HCT116 (cell line): ENCODE measurements at regions not wholly inside any gene's neighbourhood (a gene's known extent, or its start where the extent isn't known, plus 50 kb on each side); places are given as distances from the start of the nearest gene placed in this dataset.

ENCODE experiments used
- ATAC-seq: fragments of 200-7000 bp; cut with Tn5 transposase; 2 replicates; pipeline ENCODE4 v1.9.1; 2020; ENCODE audit warnings: mild to moderate bottlenecking, moderate library complexity
- BruUV-seq: library from RNA; stranded (reverse); fragments of 400-500 nt; replicated peaks from 2 replicates; lab custom pipeline; 2021; lab: Mats Ljungman, UMichigan
- CTCF ChIA-PET: fragments of 300-600 bp; sonication (Branson Sonifier 250); formaldehyde crosslinking; loops from one replicate; lab custom pipeline; 2021; ENCODE audit warnings: antibody characterized with exemption; lab: Charles Lee
- POLR2A ChIA-PET: fragments of 300-600, 350-600 bp; sonication (Branson Sonifier 250); formaldehyde crosslinking; loops from one replicate; lab custom pipeline; 2021; ENCODE audit warnings: antibody characterized with exemption; lab: Charles Lee
- RAD21 ChIA-PET, 2 experiments: fragments of 300-600 bp; sonication (Branson Sonifier 250); formaldehyde crosslinking; loops; one replicate each; lab custom pipeline; 2023; ENCODE audit warnings: low total read pairs in 2 of 2; ENCODE audit not compliant: uncharacterized antibody in 2 of 2, unreplicated experiment in 2 of 2, low non-redundant PET in 1 of 2; lab: Charles Lee
- DNase-seq: peaks from one replicate; pipeline ENCODE4 v3.0.0-alpha.2; 2010; ENCODE audit warnings: low read depth, low spot score
- H2AFZ ChIP-seq: fragments of 200-600 bp; shearing (Covaris generic), sonication (generic); 2 replicates; pipeline ENCODE4 v1.6.1; 2017; ENCODE audit warnings: low read depth, mixed run types, mixed read lengths, antibody characterized with exemption, low read length; ENCODE audit not compliant: poor library complexity, severe bottlenecking
- H3K27ac ChIP-seq: 2 replicates; pipeline ENCODE4 v1.5.1; 2012; ENCODE audit warnings: low read depth, low read length
- H3K27me3 ChIP-seq: fragments of 200-600 bp; sonication (generic); 2 replicates; pipeline ENCODE4 v1.6.1; 2016; ENCODE audit warnings: mixed run types, low read length, mixed read lengths; ENCODE audit not compliant: insufficient read depth
- H3K36me3 ChIP-seq, 2 experiments: fragments of 200-500 bp in 1 of 2; fragments of 200-600 bp in 1 of 2; sonication (Bioruptor generic) in 1 of 2; sonication (generic) in 1 of 2; 2 replicates each; pipeline versions ENCODE4 v1.5.1 to v1.6.1; 2014 to 2016; ENCODE audit warnings: low read length in 2 of 2, inconsistent platforms in 1 of 2, mixed read lengths in 1 of 2, mixed run types in 1 of 2; ENCODE audit not compliant: insufficient read depth in 2 of 2, control insufficient read depth in 1 of 2
- H3K4me1 ChIP-seq, 2 experiments: fragments of 200-600 bp in 1 of 2; sonication (generic) in 1 of 2; 2 replicates each; pipeline versions ENCODE4 v1.5.1 to v1.6.1; 2012 to 2017; ENCODE audit warnings: low read length in 2 of 2, inconsistent platforms in 1 of 2, mild to moderate bottlenecking in 1 of 2, mixed read lengths in 1 of 2, mixed run types in 1 of 2, moderate library complexity in 1 of 2; ENCODE audit not compliant: insufficient read depth in 2 of 2, control insufficient read depth in 1 of 2
- H3K4me2 ChIP-seq: fragments of 200-600 bp; sonication (generic); 2 replicates; pipeline ENCODE4 v1.6.1; 2017; ENCODE audit warnings: mixed run types, low read length, mixed read lengths
- H3K4me3 ChIP-seq, 2 experiments: fragments of 200-600 bp in 1 of 2; sonication (generic) in 1 of 2; replicated peaks in 1 of 2; 2 replicates each; pipeline ENCODE4 v1.5.1; 2011 to 2016; ENCODE audit warnings: low read length in 2 of 2, control low read depth in 1 of 2, low read depth in 1 of 2, mild to moderate bottlenecking in 1 of 2, mixed read lengths in 1 of 2, mixed run types in 1 of 2
- H3K79me2 ChIP-seq: fragments of 200-600 bp; sonication (generic); 2 replicates; pipeline ENCODE4 v1.6.1; 2017; ENCODE audit warnings: mild to moderate bottlenecking, mixed run types, low read length, moderate library complexity, mixed read lengths; ENCODE audit not compliant: insufficient read depth
- H3K9ac ChIP-seq: fragments of 200-600 bp; sonication (generic); 2 replicates; pipeline ENCODE4 v1.6.1; 2016; ENCODE audit warnings: low read length, mixed read lengths
- H3K9me2 ChIP-seq: fragments of 200-600 bp; sonication (generic), shearing (Covaris generic); 2 replicates; pipeline ENCODE4 v1.6.1; 2017; ENCODE audit warnings: mixed run types, mild to moderate bottlenecking, moderate library complexity; ENCODE audit not compliant: insufficient read depth
- H3K9me3 ChIP-seq, 2 experiments: fragments of 200-500 bp in 1 of 2; fragments of 200-600 bp in 1 of 2; sonication (Bioruptor generic) in 1 of 2; sonication (generic) in 1 of 2; 2 replicates each; pipeline ENCODE4 v1.6.1; 2014 to 2017; ENCODE audit warnings: low read length in 2 of 2, mixed read lengths in 2 of 2, inconsistent platforms in 1 of 2, low read depth in 1 of 2, mild to moderate bottlenecking in 1 of 2, mixed run types in 1 of 2, moderate library complexity in 1 of 2; ENCODE audit not compliant: control insufficient read depth in 1 of 2, insufficient read depth in 1 of 2
- H4K20me1 ChIP-seq: fragments of 200-600 bp; sonication (generic), shearing (Covaris generic); 2 replicates; pipeline ENCODE4 v1.6.1; 2017; ENCODE audit warnings: mixed run types, mild to moderate bottlenecking, moderate library complexity; ENCODE audit not compliant: insufficient read depth
- ATF3 ChIP-seq: IDR thresholded peaks from 2 replicates; pipeline ENCODE4 v1.6.1; 2012
- CTCF ChIP-seq, 3 experiments: fragments of 200-600 bp in 1 of 3; sonication (generic) in 1 of 3; IDR thresholded peaks in 2 of 3; conservative IDR thresholded peaks in 1 of 3; 2 replicates each; pipeline ENCODE4 v1.5.1; 2012 to 2017; ENCODE audit warnings: low read depth in 2 of 3, low read length in 2 of 3, antibody characterized with exemption in 1 of 3, borderline replicate concordance in 1 of 3, control low read depth in 1 of 3, mild to moderate bottlenecking in 1 of 3, mixed read lengths in 1 of 3, mixed run types in 1 of 3, moderate library complexity in 1 of 3; ENCODE audit not compliant: insufficient read depth in 1 of 3
- EGR1 ChIP-seq: IDR thresholded peaks from 2 replicates; pipeline ENCODE4 v1.6.1; 2012; ENCODE audit warnings: low read depth
- ELF1 ChIP-seq: IDR thresholded peaks from 2 replicates; pipeline ENCODE4 v1.6.1; 2012; ENCODE audit warnings: low read depth, borderline replicate concordance
- EZH2phosphoT487 ChIP-seq: fragments of 200-600 bp; IDR thresholded peaks from 2 replicates; pipeline ENCODE4 v1.6.1; 2018; ENCODE audit warnings: antibody characterized with exemption, borderline replicate concordance
- FOSL1 ChIP-seq: IDR thresholded peaks from 2 replicates; pipeline ENCODE4 v1.6.1; 2012; ENCODE audit warnings: low read depth
- MAX ChIP-seq: IDR thresholded peaks from 2 replicates; pipeline ENCODE4 v1.6.1; 2012
- POLR2A ChIP-seq: IDR thresholded peaks from 2 replicates; pipeline ENCODE4 v1.7.0; 2011; ENCODE audit warnings: borderline replicate concordance; ENCODE audit not compliant: insufficient read depth, insufficient read length; ENCODE audit errors: extremely low read depth
- POLR2AphosphoS5 ChIP-seq: IDR thresholded peaks from 2 replicates; pipeline ENCODE4 v1.6.1; 2011; ENCODE audit warnings: mild to moderate bottlenecking, low read depth, low read length, moderate library complexity
- RAD21 ChIP-seq: IDR thresholded peaks from 2 replicates; pipeline ENCODE4 v1.6.1; 2012; ENCODE audit warnings: low read depth, mild to moderate bottlenecking
- REST ChIP-seq: IDR thresholded peaks from 2 replicates; pipeline ENCODE4 v1.6.1; 2012; ENCODE audit warnings: low read depth
- SIN3A ChIP-seq: IDR thresholded peaks from 2 replicates; pipeline ENCODE4 v1.6.1; 2012; ENCODE audit warnings: low read depth
- SP1 ChIP-seq: IDR thresholded peaks from 2 replicates; pipeline ENCODE4 v1.6.1; 2012; ENCODE audit warnings: low read depth
- SRF ChIP-seq: IDR thresholded peaks from 2 replicates; pipeline ENCODE4 v1.6.1; 2012; ENCODE audit warnings: low read depth
- YY1 ChIP-seq: IDR thresholded peaks from 2 replicates; pipeline ENCODE4 v1.6.1; 2011; ENCODE audit warnings: low read length, low read depth, moderate library complexity, mild to moderate bottlenecking; ENCODE audit not compliant: insufficient replicate concordance; ENCODE audit errors: extremely low read depth
- ZBTB33 ChIP-seq: IDR thresholded peaks from 2 replicates; pipeline ENCODE4 v1.6.1; 2011; ENCODE audit warnings: mild to moderate bottlenecking, low read length, moderate library complexity; ENCODE audit not compliant: insufficient replicate concordance; ENCODE audit errors: extremely low read depth
- ZNF274 ChIP-seq: fragments of 200-500 bp; sonication (Bioruptor generic); IDR thresholded peaks from 2 replicates; pipeline ENCODE4 v1.6.1; 2014; ENCODE audit warnings: mild to moderate bottlenecking, low read depth, low read length, inconsistent platforms
- intact Hi-C: fragments of 100-400 bp; cut with micrococcal nuclease; formaldehyde crosslinking; loops from 2 replicates; pipeline ENCODE4 v1.10.0; 2022

- ChIA-PET CTCF (no interaction called here), POLR2A (no interaction called here), RAD21 (no interaction called here)
- H3K9me2 ChIP-seq, result no peaks in the 10 kb centered on the region
- DNase-seq, result no peak
- H3K4me2 ChIP-seq, result no peak overlapping the region
- H3K36me3 ChIP-seq, result no peaks in the 10 kb centered on the region
- no peak overlapping the region for H2AFZ ChIP-seq
- ATAC-seq, result no peak
- H4K20me1 ChIP-seq, result no peaks in the 10 kb centered on the region
- no peak overlapping the region for H3K9ac ChIP-seq
- no peaks in the 10 kb centered on the region for H3K9me3 ChIP-seq
- peaks cover 56% of the 10 kb centered on the region for H3K27me3 ChIP-seq
- no peak overlapping the region for H3K4me3 ChIP-seq
- TF ChIP-seq CTCF (IDR thresholded peaks at IDR 0.05 in 2 of 3, conservative IDR thresholded peaks at IDR 0.05 in 1 of 3; ENCODE audit: borderline replicate concordance in 1 of 3, insufficient read depth in 1 of 3, low read depth in 2 of 3, low read length in 2 of 3), result no peak
- TF ChIP-seq RAD21, result no peak
- TF ChIP-seq ELF1, result no peak
- TF ChIP-seq ATF3, result no peak
- TF ChIP-seq POLR2A, result no peak
- TF ChIP-seq EZH2phosphoT487, result no peak
- TF ChIP-seq POLR2AphosphoS5, result no peak
- no peak for TF ChIP-seq FOSL1
- TF ChIP-seq SIN3A, result no peak
- TF ChIP-seq ZNF274, result no peak
- TF ChIP-seq ZBTB33, result no peak
- no peak for TF ChIP-seq EGR1
- TF ChIP-seq REST, result no peak
- TF ChIP-seq SRF, result no peak
- no peak for TF ChIP-seq MAX
- no peak for TF ChIP-seq SP1
- no peak for TF ChIP-seq YY1
- no peaks in the 10 kb centered on the region for H3K4me1 ChIP-seq
- no TSS peak for BruUV-seq
- intact Hi-C loops, result no loop called here
- no peaks in the 10 kb centered on the region for H3K79me2 ChIP-seq
- H3K27ac ChIP-seq, result no peak overlapping the region
Measured at GRCh38 chr11:45459491-45459890, 173.3 kb upstream of the SYT13 start.
